HK-2 (cell line): ENCODE measurements at regions not wholly inside any gene's neighbourhood (a gene's known extent, or its start where the extent isn't known, plus 50 kb on each side); places are given as distances from the start of the nearest gene placed in this dataset.
"Not testable (repeated sequence)": the region's sequence is repeated elsewhere in the genome, so short reads cannot be mapped to it uniquely, and the experiment has no call there.

Experiments used
- DNase-seq: peaks from one replicate; pipeline ENCODE4 v3.0.0-alpha.2; 2018; ENCODE audit not compliant: unreplicated experiment

DNA sequence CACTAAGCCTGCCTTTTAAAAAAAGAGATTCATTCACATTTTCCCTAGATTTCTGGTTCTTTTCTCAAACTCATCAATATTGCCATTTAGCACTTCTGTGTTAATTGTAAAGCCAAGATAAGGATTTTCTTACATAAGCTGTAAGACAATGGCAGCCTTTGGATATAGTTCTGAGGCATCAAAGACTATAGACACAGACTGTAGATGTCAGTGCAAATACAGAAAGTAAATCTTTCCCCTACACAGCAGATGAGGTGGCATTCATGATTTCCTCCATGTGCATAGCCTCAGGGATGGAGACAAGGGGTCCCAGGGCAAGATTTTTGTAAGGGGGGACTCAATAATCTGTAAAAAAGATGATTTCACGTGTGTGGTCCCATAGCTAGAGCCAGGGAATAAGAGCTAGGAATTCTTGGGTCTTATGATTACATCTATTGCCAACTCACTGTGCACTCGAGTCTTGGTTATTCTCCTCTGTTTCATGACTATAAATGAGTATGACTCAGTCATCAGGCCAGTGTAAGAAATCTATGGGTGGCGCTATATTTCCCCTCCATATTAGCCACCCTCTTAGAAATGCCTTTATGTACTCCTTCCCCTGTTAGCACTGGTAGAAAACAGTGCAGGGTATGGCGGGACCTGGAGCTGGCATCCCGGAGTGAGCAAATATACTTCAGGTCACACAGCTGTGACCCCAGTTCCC lies 207.5 kb downstream of the EXOC5 start:
- DNase-seq = no peak

DNA sequence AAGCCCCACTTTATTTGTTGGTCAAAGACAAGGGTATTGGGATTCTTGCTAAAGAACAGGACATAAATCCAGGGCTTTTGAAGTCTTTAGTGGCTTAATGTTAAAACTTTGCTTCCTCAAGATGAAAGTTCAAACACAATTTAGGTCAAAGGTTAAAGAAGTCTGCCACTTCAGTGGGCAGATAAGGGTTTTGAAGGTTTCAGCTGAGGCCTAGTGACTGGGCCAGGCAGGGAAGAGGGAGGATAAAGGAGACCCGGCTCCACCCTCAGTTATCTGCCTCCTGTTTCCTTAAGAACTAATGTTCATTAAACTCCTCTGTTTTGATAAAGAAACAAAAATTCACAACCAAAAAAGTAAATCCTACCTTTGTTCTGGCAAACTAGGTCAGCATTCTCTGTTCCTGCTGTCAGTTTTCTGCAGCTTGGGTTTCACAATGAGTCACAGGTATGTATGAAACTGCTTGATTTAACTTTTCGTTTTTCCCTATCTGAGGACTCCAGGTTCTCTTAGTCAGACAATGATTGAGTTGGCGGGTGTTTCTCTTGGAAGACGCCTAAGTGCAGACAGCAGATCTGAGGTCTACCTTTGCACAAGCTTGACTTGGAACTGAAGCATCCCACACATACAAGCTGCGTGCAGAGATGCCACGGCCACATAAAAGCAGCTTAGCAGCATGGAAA lies 208.3 kb downstream of the EXOC5 start:
- DNase-seq = no peak

DNA sequence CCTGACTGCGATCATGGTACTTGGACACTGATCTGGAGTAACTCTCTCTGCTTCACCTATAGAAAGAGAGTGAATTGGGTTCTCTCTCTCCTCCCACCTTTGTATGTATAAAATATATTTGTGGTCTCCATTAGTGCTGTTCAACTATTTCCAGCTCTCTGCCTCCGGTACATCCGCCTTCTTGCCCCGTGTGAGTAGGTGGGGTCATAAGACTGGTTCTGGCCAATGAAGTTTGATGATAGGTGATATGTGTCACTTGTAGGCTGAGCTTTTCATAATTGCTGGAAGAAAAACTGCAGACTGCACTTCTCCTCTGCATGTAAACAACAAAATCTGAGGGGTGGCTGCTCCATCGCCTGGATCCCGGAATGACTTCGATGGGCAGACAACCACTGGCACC lies 210.4 kb downstream of the EXOC5 start:
- no peak for DNase-seq

DNA sequence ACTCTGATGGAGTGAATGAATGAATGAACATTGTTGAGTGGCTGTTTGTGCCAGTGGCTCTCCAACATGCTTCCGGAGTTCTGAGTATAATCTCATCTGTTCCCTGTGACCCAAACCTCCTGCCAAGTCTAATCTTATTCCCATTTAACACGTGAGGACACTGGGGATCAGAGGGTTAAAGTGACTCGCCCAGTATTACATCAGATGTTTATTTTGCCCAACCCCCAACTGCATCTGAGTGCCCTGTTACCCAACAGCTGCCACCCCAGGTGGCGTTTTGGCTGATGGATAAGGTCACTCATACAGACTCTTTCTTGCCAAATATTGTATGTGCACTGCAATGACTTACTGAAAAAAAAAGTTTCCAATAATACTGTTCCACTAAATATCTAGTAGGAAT lies 210.9 kb downstream of the EXOC5 start:
- no peak for DNase-seq

DNA sequence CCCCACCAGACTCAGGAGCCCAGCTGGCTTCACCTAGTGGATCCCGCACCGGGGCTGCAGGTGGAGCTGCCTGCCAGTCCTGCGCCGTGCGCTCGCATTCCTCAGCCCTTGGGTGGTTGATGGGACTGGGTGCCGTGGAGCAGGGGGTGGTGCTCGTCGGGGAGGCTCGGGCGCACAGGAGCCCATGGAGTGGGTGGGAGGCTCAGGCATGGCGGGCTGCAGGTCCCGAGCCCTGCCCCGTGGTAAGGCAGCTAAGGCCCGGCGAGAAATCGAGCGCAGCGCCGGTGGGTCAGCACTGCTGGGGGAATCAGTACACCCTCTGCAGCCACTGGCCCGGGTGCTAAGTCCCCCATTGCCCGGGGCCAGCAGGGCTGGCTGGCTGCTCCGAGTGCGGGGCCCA lies 212.2 kb downstream of the EXOC5 start:
- not testable (repeated sequence) for DNase-seq

DNA sequence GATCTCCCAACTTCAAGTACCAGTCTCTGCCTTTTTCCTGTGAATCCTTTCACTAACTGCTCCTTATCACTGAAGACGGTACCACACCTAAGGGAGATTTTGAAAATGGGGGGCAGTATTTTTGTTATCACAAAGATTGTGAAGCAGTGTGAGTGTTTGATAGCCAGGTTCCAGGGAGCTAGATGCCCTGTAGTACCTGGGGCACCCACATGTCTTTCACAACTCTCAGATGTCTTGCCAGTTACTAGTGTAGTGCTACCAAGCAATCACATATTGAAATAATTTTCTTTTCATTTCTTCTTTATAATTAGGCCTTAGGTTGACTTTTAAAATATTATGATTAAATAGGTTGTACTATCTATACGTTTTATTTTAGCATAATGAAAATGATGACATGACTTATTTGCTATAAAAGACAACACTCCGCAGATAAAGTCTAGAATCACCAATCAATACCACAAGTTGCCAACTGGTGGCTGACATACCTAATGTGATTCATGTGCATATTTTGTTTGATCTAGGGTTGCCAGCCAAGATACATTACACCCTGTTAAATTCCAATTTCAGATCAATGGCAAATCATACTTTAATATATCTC lies 215.9 kb downstream of the EXOC5 start:
- no peak for DNase-seq

DNA sequence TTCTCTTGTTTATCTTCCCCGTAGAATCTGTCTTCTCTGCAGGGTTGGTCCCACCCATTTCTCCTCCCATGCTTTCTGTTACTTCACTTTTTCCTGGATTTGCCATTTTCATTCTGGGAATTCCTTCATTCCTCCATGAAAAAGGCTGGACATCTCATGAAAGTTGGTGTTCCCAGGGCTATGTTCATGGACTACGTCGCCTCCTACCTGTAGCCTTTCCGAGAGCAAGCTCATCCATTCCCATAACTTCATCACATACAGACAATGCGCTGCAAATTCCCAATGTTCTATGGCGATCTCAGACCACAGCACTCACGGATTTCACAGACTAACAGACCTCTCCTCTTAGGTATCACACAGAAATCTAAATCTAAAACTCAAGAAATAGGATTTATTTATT lies 217.1 kb downstream of the EXOC5 start:
- DNase-seq = no peak

DNA sequence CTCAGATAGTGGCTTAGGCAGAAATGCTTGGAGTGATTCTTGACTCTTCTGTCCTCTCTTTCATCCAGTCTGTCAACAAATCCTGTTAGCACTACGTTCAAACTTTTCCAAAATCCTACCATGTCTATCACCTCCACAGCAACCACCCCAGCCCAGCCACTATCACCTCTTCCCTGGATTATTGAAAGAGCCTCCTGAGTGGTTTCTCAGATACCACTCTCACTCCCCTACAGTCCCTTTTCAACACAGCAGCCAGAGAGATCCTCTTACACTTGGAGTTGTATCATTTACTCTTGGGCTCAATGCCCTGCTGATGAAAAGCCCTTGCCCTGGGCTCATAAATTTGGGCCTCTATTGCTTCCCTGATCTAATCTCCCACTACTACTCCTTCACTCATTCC lies 218.9 kb downstream of the EXOC5 start:
- DNase-seq = no peak

DNA sequence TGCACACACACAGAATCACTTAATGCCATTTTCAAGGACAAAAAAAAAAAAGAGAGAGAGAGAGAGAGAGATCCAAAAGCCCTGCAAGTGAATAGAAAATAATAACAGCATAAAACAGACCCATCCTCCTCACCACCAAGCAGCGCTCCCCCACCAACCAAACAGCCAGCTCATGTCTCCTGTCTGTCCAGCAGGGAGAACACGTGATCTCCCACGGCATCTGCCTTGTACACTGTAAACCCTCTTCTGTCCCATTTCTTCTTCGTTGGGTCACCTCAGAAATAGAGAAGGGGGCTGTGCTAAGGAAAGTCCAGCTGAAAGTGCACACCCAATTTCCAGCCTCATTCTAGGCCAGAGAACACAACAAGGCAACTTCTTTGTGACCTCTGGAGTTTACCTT lies 222.5 kb downstream of the EXOC5 start:
- DNase-seq = no peak

DNA sequence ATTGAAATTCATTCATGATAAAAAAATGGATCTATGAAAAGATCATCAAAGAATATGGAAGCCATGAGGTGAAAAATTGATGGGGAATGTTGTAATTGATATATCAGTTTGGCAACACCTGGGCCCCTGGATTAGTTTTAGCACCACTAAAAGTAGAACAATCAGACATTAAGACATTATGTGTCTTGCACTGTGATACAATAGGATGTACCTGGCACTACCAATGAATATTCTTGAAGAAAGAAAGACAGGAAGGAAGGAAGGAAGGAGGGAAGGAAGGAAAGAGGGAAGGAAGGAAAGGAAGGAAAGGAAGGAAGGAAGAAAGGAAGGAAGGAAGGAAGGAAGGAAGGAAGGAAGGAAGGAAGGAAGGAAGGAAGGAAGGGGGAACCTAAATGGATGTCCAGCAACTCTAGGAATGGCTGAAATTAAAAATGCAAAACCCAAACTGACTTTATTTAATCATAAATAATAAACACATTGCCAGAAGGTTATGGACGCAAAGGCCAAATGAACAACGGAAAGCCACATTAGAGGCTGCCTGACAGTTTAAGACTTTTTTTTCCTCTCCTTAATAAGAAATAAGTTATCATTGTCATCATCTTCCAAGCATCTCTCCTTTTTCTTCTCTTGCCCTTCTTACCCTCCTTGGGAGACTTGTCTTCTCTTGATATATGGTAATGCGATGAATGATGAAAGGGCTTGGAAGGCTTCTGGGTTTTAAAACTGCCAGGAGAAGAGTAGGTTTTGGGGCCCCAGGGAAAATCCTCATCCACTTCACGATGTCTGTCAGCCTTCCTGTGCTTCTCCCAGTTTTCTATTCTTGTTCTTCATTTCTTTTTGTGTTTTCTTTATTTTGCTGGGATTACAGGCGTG lies 224.4 kb downstream of the EXOC5 start:
- not testable (repeated sequence) for DNase-seq

DNA sequence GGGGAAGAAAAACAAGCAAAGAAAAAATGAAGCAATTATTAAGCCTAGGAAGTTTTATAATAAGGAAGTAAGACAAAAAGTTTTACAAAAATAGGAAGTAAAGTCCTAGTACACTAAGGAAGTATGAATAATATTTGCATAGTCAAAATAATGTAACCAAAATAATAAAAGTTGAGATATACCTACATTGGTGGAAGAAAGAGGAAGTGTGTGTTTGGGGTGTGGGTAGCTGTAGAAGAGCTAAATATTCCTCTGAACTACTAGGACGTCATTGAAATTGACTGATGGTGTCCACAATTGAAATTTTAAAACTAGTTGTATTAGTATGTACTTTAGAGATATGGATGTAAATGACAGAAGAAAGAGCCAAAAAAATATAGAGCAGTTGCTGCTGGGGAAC lies 228.4 kb upstream of the OTX2 start:
- no peak for DNase-seq

DNA sequence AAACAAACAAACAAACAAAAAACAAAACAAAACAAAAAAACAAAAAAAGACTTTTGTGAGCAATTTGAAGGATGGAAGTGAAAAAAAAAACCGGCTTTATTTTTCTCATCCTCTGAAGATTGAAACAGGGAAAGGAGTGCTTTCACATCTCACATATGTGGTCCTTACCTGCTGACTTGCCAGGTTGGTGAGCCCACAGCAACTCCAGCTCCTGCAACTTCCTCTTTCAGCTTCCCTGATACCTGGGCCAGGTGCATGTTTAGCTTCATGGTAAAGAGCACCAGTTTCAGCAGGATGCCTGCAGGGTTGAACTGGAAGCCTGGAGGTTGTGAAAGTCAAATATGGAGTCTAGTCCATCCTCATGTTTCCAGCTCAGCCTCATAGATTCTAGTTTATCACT lies 221.2 kb upstream of the OTX2 start:
- no peak for DNase-seq

DNA sequence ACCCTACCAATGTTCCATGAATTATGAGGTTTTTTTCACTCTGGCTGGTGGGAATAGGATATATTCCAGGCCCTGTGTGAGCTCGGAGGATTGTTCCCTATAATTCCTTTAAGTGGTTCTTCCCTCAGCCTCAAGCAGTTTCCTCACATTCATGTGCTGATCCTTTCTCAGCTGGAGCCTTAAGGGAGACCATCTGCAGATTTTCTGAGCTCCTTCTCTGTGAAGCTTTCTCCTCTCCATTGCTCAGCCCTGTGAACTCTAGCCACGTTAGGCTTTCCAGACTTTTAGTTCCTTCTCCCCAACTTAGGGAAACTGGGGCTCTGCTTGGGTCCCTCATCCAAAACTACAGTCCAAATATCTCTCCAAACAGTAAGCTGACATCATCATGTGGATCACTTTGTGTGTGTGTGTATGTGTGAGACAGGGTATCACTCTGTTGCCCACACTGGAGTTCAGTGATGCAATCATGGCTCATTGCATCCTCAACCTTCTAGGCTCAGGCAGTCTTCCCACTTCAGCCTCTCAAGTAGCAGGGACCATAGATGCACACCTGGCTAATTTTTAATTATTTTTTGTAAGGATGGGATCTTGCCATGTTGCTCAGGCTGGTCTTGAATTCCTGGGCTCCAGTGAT lies 219.5 kb upstream of the OTX2 start:
- no peak for DNase-seq

DNA sequence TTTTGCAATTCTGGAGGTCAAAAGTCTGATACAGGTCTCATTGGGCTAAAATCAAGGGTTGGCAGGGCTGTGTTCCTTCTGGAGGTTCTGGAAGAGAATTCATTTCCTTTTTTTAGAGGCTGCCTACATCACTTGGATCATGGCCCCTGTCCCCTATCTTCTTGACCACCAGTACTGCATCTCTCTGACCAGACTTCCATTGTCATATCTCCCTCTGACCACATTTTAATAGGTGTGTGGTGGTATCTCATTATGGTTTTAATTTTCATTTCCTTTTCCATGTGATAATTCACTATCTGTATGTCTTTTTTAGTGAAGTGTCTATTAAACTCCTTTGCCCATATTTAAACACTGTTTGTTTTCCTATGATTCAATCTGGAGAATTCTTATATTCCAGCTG lies 215.2 kb upstream of the OTX2 start:
- DNase-seq = no peak

DNA sequence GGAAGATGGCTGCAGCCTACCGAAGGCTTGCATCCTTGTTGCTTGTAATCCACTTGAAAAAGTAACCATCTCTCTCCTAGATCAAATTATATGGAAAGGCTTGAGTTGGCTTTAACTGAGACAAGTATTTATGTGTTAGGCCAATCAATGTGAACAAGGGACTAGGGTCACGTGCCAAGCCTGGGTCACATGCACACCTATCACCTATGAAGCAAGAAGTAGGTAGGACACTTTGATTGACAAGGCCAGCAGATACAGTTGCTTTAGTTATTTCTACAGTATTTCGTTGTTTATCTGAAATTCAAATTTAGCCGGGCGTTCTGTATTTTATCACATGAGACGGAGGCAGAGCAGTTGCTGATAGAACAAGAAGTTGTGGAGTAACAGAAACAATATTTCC lies 212.3 kb upstream of the OTX2 start:
- no peak for DNase-seq

DNA sequence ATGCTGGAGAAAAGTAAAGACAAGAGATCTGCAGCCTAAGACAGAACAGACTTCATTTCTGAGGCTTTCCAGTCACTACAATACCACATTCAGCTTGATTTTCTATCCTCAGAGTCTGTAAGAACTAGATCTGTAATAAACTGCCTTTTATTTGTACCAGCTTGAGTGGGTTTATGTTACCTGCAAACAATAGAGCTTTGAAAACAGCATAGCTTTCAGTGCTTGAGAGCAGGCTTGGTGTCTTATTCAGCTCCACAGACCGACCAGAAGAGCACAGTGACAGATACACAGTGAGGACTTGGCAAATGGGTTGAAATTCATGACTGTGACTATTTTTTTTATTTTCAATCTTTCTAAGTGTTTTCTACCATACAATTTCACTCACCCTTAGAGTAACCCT lies 207.8 kb upstream of the OTX2 start:
- no peak for DNase-seq

DNA sequence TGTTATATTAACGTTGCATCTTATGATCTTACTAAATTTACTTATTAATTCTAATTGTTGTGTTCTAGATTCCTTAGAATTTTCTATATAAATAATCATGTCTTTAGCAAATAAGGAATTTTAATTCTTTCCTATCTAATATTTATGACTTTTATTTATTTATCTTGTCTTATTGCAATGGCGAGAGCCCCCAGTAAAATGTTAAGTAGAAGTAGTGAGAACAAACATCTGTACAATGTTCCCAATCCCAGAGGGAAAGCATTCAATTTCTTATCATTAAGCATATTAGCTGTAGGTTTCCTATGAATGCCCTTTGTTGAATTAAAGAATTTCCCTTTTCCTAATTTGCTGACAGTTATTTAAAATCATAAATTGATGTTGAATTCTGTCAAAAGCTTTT lies 203.7 kb upstream of the OTX2 start:
- no peak for DNase-seq

DNA sequence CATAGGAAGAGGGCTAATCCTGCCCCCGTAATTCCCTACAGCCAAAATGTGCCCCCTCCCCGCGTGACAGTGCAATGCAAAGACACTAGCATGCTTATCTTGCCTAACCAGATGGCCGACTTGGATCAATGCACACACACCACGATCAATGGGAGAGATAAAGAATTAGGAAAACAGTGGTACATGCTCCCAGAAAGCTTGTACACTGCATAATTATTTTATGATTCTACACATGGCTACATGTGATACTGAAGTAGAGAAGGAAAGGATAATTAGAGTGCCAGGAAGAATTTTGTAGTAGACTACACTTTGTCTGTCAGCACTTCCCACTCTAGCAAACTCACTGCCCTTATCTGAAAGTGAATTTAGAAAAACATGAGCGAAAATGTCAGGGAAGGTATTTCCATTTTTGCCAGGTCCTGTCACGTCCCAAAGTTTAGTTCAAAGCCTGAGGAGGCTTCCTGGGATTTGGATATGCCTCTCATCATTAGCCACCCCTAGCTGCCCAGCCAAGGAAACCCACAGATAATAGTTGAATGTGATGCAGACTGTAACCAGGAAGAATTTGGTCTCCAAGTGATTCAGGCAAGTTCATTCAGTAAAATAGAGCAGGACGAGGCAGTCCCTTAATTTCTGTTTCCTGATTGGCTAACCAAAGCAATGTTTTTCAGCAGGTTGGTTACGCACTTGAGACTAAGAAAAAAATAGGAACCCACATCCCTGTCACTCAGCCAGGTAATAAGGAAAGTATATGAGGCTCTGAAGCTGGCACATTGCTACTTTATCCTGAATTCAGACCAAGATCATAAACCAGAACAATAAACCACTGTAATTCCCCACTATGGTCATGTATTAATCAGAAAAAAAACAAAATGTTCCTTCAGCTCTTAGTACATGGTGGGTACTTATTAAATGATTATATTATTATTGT lies 199.6 kb upstream of the OTX2 start:
- DNase-seq = no peak

DNA sequence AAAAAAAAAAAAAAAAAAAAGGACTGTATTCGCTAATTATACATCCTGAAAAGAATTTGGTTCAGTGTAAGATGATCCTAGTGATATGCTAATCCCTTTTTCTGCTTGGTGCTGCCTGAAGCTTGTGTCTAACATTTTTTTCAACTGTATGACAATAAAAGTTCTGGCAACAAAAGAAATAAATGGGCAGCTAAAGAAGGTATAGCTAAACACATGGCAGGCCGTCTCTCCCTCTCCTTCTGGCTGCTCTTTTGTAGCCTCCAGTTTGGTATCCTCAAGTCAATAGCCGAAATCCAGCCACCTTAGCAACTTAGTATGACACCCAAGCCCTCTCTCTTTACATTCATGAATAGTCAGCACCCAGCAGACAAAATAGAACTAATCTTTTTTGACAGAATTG lies 198.3 kb upstream of the OTX2 start:
- DNase-seq = no peak

DNA sequence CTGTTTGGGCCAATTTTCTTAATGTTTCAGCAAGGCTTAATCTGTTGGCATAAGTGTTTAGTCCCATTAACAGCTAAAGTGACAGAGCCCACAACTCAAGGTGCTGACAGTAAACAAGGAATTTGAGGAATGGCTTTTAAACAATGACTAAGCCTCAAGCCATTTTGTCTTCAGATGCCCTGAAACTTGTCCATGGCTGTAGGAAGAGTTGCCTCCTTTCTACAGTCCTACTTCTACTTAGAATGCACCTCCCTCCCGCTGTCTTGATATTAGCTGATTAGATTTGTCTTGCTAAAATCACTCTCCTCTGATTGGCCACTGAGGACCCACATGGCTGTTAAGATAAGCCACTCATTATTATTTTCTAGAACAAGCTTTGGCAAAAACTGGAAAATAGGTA lies 188.4 kb upstream of the OTX2 start:
- DNase-seq = no peak
